Stimulated activated CD4-positive, alpha-beta T cell treated with anti-CD3 and anti-CD28 coated beads, Interleukin-4, amount 100 ng/mL, for 24 hours (primary cell): ENCODE measurements at regions not wholly inside any gene's neighbourhood (a gene's known extent, or its start where the extent isn't known, plus 50 kb on each side); places are given as distances from the start of the nearest gene placed in this dataset.

Experiments used
- DNase-seq: peaks from one replicate; pipeline ENCODE4 v3.0.0-alpha.2; 2020

DNA sequence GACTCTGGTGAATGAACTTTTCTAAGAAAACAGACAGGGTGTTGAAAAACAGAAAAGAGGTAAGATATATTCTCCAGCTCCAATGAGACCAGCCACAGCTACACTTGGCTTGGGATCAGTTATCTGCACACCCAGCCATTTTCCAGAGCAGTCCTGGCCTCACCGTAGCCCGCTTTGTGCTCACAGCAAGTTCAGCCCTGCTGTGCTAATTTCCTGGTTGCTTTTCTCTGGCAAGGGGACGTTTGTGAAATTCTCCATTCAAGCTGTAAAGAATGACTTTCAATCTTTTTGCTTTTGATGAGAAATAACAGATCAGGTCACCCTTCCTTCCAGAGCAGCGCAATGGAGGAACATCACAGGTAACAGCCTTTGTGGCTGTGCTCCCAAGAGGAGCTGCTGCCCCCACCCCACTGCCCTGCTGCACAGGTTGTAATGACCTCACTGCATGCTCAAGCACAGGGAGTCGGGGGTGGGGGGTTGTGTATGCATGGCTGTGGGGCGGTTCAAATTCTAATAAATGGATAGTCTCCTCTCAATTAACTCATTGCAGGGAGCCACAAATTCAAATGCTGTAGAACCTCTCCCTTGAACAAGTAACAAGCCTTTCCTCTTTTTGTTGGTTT lies 516.6 kb upstream of the NBEA start:
- DNase-seq = no peak

GRCh38 chr13:34428911-34429310 lies 513.2 kb upstream of the NBEA start:
- no peak for DNase-seq

GRCh38 chr13:34430294-34430693 lies 511.8 kb upstream of the NBEA start:
- DNase-seq = no peak

DNA sequence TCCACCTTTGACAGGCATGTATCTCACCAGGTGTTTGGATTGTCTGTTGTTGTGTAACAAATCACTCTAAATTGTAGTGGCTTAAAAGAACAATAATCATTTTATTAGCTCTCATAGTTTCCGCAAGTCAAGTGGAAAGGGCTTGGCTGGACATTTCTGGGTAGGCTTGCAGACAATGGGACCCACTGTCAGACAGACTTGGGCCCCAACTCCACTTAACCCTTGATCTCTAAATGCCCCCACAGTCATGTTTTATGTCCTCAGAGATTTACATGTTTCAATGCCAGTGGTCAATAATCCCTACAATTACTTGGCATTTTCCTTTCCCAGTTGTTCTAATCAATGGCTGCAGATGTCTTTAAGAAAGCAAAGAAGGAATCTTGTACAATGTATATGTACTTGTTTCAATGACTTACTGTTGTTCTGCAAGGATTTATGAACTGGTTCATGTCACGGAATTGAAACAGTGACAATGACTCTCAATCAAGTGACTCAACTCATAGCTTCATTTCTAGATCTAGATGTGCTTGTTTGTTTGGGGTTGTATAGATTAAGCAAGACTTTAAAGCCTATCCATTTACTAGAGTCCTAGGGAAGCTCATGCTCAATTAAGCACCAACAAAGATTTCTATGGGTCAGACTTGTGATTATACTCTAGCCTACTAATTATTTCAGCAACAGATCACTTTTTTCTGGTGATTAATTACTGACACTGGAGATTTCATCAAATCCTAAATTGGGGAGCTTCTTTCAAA lies 510.1 kb upstream of the NBEA start:
- no peak for DNase-seq

DNA sequence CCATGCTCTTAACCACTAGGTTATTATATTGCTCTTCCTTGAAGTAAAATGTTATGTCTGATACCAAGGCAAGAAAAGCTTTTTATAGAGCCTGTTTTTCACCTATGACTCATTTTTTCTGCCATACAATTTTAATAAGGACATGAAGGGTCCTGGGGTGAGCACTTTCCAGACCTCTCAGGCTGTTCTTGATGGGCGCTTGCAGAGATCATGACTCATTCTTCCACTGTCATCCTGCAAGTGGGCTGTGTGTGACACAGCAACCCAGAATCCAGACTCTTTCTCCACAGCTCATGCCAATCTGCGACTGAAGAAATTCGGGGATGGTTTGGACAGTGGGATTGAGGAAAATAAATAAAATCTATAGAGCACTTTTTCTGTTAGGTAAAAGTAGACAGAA lies 506.7 kb upstream of the NBEA start:
- DNase-seq = no peak

GRCh38 chr13:34437873-34438272 lies 504.2 kb upstream of the NBEA start:
- no peak for DNase-seq

DNA sequence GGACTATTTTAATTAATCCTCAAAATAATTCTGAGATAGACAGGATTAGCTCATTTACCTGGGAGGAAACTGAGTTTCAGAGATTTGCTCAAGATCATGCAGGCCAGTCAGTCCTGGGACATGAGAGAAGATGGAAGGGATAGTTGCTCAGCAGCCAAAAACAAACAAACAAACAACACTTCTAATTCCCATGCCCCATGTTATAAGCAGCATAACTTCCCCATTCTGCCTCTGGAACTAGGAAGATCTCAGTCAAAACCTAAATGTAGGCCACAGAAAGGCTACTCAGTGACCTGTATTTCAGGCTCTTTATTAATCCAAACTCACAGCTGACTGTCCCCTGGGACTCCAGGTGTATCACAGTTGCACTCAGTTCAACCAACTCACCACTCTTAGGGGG lies 489.2 kb upstream of the NBEA start:
- DNase-seq = no peak

DNA sequence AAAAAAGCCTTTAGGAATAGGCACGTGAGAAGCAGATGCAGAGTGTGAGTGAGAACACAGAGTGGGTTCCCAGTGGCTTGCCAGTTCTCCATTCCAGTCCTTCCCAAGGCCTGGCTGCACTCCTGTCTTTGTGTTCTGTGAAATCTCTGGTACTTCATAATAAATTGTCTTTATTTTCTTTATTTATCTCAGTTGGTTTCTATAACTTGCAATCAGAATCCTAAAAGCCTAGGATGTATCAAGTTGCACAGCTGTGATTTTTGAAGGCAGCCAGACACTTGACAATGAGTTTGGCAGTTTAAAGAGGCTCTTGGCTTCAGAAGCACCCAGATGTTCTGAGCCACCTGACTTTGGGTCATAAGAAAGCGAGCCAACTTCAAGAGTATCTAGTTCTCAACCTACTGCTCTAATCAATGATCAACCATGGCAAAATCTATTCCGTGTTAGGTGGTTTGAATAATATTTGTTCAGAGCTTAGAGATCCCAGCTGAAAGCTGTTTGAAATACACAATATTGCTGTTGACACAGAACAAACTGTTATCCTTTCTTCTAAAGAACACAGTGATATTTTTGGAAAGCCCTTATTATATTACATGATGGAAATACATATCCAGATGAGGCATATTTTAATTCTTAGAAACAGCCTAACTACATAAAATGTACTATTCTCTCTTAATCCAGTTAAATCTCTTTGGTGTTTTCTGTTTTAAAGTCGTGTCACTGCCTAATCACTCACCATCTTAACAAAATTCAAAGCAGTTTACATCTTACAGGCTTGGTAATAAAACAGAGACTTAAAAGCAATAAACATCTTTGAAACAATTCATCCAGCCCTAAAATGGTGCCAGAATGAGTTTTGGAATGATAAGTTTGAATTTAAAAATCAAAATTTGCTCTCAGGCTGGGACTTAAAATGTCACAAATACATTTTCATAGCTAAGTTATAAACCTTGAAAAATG lies 483.0 kb upstream of the NBEA start:
- DNase-seq = no peak

DNA sequence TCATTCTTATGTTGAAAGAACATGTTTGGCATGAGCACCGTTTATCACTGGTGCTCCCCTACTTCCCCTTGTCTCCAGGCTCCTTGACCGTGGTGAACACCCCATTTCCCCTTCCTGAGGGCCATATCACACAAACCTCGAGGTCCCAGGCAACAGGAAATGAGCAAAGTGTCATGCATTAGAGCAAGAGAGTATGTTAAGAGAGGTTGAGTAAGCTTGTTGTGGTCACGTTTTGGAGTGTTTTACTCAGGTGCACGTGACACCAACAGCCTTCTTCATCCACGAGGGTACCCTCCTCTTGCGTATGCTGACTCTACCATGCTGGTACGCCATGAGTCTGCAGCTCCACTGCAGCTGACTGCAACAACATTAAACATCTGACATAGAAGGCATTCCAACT lies 482.2 kb upstream of the NBEA start:
- DNase-seq = no peak

GRCh38 chr13:34462843-34463242 lies 479.2 kb upstream of the NBEA start:
- no peak for DNase-seq

GRCh38 chr13:34464011-34464410 lies 478.1 kb upstream of the NBEA start:
- no peak for DNase-seq

DNA sequence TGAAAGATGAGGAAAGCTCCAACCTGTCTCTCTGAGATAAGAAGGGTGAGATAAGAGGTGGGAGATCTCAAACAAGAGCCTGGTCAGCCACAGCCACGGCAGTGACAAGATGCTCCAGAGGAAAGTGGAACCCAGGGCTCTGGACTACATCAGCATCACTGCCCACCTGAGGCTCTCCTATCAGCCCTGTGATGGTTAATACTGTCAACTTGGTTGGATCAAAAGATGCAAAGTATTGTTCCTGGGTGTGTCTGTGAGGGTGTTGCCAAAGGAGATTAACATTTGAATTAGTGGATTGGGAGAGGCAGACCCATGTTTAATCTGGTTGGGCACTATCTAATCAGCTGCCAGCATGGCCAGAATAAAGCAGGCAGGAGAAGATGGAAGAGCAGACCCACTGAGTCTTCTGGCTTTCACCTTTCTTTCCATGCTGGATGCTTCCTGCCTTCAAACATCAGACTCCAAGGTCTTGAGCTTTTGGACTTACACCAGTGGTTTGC lies 476.6 kb upstream of the NBEA start:
- no peak for DNase-seq

- DNase-seq = no peak
Observed at GRCh38 chr13:34466301-34466700, 475.8 kb upstream of the NBEA start.

DNA sequence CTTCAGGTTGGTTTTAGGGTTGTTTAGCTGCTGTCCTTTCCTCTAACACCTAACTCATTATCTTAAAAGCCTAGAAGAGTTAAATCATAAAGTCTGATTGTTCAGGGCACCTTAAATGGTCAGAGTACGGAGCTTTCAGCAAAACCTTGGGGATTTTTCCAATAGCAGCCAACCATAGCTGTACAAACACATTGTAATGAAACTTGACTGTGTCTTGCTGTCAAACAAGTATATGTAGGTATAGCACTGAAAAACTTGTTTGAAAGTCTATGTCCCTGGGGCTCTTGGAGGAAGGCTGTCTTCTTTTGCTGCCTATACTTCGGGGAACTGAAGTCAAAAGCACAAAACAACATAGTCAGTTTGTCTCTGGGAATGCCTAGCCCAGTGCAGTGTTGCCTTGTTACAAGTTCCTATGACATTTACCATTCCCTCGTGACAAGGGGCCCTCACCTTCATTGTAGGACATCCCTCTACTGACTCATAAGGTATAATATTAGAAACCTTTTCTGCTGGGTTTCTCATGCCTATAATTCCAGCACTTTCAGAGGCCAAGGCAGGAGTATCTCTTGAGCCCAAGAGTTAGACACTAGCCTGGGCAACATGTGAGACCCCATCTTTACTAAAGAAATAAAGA lies 474.5 kb upstream of the NBEA start:
- no peak for DNase-seq

DNA sequence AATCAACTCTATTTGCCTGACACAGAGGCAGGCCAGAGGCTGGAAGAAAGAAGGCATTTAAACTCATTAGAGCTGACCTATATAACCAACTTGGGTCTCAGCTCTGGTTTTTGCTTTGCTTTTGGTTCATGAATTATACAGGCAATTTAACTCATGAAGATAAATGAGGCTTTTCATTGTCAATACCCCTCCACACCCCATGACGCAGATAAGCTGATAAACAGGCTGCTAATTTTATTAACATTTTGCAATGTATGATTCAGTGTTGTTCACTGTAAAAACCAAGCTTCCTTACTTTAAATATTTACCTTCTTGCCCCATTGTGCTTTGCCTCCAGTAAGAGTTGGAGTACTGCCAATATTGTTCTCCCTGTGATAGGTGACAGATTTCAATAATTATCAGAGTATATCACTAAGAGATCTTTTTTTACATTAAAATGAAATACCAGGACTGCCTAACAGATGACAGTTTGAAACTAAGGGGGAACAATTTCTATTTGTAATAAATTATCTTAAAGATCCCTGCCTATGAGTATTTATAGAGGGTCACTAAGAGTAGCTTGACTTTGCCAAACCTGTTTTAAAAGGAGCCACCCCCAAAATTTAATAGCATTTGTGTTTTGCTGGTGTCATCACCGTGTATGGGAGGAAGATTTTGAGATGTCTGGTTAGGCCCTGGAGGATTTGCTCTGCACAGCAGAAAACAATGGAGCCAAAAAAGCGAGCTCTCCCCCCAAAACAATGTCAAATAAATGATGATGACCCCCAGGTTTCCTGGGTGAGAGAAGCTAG lies 472.7 kb upstream of the NBEA start:
- DNase-seq = no peak

- no peak for DNase-seq
Observed at GRCh38 chr13:34474187-34474868, 467.7 kb upstream of the NBEA start.

GRCh38 chr13:34478376-34478775 lies 463.7 kb upstream of the NBEA start:
- no peak for DNase-seq

DNA sequence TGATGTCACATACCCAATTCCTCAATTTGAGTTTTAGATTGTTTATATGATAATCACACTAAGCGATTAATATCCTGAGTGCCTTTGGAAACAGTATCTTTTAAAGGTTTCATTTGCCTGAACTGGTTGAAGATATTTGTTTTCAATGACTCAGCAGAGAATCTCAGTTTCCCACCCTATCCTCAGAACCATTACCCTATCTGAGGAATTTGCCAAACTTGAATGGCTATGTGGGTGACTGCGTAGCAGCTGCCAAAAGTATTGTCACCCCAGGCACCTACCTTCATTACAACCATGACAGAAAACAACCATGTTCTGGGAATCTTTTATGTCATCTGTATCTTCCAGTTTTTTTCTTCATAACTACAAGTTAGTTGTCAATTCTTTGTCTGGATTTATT lies 440.1 kb upstream of the NBEA start:
- DNase-seq = no peak

DNA sequence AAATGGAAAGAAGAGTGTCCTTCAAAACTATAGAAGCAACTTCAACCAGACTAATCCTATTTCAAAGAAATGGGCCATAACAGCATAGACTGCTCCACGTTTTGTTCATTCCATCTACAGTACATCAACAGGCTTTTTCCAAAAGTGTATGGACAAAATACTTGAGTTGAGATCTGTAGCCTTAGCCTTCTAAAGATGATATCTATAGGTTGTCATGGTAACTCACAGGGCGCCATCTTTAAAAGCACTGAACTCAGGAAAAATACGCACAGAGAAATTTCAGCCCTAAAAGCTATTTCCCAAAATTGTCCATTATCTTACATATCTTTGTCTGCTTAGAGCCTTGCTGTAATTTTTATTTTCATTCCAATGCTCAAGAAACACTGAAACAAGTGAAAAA lies 439.4 kb upstream of the NBEA start:
- DNase-seq = no peak

GRCh38 chr13:34506796-34507195 lies 435.3 kb upstream of the NBEA start:
- DNase-seq = no peak

GRCh38 chr13:34507630-34508029 lies 434.4 kb upstream of the NBEA start:
- DNase-seq = no peak

DNA sequence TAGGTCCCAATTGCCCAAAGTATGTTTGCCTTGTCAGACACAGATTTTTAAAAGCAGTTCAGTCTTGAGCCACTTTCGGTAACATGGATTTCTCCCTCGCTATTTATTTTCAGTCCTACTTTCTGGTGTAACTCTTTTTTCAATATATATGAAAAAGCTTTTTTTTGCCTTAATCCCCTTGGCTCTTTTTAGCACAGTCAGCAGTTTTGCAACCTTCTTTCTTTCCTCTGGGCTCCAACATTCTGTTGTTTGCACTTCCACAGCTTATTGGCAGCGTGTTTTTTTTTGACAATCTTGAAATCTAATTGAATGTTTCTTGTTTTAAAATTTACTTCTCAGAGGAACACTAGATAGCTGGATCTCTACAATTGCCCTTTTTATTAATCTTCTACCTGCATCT lies 429.3 kb upstream of the NBEA start:
- DNase-seq = no peak
